NCI-H1436 treated with DMSO at 0.1 percent for 48 hours (cell line): ENCODE measurements at regions not wholly inside any gene's neighbourhood (a gene's known extent, or its start where the extent isn't known, plus 50 kb on each side); places are given as distances from the start of the nearest gene placed in this dataset.
"Not testable (repeated sequence)": the region's sequence is repeated elsewhere in the genome, so short reads cannot be mapped to it uniquely, and the experiment has no call there.

ENCODE experiments used
- DNase-seq: peaks from one replicate; lab custom pipeline; 2025; lab: John Stamatoyannopoulos, UW

DNA sequence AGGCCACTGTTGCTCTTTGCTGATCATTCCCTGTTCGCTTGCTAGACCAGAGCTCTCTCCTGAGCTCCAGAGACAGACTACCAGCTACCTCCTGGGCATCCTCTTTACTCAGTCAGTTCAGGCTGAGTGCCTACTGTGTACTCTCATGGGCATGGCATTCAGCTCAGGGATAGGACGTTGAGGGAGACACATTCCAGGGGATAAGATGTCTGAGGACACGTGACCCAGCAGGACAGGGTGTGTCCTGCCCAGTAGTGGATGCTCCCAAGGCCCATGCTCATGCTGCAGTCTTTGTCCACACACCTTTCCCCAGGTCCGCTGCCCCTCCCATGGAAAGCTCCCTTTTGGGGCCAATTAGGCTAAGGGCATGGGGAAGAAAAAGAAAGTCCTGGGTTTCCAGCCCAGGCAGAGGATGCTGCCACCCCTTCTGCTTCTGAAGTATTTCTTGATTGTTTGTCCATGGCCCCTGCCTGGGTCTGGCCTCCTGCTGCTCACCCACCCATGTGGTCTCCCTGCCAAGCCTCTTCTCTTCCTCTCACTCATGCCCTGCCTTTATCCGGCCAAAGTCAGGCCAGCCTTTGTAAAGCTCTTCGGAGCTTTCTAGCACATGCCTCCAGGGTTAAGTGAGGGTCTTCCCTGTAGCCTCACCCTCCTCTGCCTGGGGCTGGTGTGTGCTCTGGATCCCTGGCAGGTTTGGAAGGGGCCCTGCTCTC, 60.5 kb upstream of the PITX1 start:
- DNase-seq = no peak

DNA sequence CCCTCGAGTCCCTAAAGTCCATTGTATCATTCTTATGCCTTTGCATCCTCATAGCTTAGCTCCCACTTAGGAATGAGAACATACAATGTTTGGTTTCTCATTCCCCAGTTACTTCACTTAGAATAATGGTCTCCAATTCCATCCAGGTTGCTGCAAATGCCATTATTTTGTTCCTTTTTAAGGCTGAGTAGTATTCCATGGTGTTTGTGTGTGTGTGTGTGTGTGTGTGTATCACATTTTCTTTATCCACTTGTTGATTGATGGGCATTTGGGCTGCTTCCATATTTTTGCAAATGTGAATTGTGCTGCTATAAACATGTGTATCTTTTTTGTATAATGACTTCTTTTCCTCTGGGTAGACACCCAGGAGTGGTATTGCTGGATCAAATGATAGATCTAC, 59.5 kb upstream of the PITX1 start:
- not testable (repeated sequence) for DNase-seq

DNA sequence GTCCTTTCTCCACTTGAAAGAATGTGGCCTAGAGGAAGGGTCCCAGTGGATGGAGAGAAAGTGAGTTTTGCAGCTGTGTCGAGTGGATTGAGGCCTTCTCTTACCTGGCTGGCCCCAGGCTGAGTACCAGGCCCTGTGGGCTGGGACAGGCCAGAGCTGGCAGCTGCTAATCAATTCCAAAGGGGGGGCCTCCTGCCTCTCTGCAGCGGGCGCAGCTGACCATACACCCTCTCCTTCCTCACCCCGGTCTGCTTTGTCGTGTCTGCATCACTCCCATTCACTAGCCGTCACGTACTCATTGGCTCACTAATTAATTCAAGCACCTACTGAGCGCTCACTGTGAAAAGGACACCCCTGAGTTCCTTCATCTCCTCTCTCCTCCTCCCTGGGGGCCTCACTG, 58.4 kb upstream of the PITX1 start:
- no peak for DNase-seq

DNA sequence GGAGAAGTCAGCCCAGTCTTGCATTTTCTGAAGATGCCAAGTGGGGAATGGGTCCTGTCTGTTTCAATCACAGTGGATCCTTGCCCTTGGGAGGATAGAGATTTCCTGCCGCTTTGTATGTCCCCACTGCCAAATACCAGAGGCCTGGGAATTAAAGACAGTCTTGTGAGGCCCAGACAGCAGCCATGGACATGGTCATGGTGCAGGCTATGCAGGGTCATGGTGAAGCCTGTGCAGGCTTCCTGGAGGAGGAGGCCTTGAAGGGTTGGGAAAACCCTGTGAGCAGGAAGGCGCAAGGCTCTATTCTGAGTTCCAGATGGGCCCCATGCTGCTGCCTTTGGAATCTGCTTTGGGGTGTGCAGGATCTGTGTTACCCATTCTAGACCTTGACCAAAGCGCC, 57.3 kb upstream of the PITX1 start:
- no peak for DNase-seq

DNA sequence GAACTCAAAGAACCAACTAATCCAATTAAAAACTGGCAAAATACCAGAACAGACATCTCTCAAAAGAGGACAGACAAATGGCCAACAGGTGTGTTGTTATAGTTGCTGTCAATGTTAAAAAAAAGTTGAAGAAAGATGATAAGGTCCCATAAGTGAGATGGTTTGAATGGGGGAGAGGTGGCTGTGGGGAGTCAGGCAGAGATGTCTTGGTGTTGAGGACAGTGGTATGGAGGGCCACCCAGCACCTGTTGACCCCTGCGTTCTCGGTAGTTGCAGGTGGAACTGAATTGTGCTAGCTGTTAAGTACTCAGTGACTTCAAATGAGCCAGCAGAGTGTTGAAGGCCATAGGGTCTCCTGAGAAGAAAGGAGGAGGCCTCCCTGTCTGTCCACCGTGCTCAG, 55.9 kb upstream of the PITX1 start:
- no peak for DNase-seq

DNA sequence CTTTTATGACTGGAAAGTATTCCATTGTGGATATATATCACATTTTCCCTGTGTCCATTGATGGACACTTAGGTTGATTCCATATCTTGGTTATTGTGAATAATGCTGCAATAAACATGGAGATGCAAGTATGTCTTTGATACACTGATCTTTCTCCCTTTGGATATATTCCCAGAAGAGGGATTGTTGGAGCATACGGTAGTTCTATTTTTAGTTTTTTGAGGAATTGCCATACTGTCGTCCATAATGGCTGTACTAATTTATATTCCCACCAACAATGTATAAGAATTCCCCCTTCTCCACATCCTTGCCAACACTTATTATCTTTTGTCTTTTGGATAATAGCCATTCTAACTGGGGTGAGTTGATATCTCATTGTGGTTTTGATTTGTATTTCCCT, 54.9 kb upstream of the PITX1 start:
- DNase-seq = no peak

DNA sequence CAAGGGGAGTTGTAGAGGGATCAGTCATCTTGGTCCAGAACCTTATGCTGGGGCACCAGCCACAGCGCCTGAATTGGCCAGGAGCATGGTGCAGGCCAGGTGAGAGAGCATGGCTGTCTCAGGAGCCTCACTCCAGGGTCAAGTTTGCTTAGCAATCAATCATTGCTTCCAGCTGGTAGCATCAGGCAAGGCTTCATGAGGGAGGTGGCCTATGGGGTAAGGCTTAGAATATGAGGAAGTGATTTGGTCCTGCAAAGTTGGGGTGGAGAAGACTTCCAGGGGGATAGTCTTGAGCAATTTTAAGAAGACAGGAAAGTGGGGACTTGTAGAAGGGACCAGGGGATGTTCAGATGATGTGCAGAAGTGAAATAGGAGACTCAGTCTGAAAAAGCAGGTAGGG, 53.9 kb upstream of the PITX1 start:
- no peak for DNase-seq

DNA sequence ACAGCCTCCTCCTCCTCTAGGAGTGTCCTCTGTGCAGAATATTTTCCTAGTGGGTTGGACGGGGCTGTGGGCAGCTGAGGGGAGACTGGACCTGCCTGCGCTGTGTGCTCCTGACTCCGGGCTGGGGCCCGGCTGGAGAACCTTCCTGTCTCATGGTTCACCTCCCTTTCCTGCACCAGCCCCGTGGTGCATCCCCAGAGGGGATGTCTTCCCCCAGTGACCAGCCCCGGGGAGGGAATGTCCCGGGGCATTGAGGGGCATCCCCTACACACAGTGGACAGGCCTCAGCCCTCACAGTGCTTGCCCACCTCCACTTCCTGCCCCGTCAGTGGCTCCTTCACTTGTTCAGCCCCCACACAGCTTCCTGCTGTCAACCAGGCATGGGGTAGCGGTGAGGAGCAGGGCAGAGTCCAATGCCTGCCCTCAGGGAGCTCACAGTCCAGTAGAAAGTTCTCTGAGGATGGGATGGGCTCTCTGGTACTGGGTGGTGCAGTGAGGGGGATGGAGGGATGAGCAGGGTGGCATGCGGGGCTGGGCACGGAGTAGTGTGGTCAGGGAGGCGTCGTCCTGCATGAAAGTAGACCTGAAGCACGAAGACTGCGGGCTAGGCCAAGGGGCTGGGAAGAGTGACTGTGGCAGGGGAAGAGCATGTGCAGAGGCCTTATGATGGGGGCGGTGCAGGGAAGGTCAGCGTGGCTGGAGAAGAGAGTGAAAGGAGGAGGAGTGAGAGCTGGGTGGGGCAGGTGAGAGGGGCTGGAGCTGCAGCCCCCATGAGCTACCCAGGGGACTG, 52.1 kb upstream of the PITX1 start:
- DNase-seq = no peak

DNA sequence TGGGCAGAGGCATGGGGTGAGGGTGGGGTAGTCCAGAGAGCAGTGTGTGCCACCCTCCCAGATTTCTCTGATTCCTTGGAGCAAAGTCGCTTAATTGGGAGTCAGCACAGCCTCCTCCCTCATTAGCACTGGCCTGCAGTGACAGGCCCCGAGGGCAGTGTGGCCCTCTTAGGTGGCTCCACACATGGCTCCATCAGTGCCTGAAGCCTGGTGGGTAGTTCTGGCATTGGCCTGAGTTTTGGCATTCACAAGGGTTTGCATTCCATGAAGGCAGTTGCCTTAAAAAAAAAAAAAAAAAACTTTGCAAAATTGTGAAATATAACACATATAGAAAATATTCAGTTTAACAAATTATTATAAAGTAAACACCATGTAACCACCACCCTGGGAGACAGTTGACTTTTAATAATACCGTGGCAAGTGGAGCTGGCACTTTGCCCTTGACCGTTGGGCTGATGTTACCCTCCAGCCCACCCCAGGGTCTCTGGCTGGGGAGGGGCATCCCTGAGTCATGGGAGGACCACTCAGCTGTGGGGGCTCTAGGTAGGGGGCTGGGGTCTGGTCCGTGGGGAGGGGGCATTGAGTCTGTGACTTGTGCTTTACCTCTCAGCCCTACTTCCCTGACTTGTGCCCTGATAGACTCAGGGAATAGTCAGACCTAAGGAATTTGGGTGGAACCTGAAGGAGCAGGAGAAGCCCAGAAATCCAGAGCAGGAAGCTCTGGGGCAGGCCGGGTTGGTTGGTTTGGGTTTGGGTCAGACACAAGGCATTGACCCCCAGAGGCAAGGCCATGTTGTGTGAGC, 51.3 kb upstream of the PITX1 start:
- no peak for DNase-seq
